VCaP (cell line): ENCODE measurements at regions not wholly inside any gene's neighbourhood (a gene's known extent, or its start where the extent isn't known, plus 50 kb on each side); places are given as distances from the start of the nearest gene placed in this dataset.

Experiments
- H3K27ac ChIP-seq: fragments of 450-650 bp; 2 replicates; pipeline ENCODE4 v1.5.1; 2017
- TF ChIP-seq, protein P1 (sequence below): fragments of 450-650 bp; conservative IDR thresholded peaks from 2 replicates; pipeline ENCODE4 v1.5.1; 2017; ENCODE audit warnings: mild to moderate bottlenecking, moderate library complexity

DNA sequence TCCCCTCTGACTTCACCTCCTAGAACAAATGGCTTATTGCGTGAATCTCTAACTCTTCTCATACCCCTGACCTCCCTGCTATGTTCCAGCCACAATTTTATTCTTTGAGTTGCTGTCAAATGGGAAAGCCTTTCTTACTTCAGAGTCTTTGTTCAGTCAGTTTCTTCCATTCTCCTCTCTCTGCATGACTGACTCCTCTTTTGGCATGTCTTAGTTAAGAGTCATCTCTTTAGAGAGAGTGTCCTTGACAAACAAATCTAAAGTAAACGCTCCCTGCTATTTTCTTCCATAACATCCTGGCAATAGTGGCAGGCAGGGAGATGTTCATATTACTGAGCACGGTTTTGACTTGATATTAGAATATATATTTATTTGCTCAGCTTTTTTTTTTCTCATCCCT, 170.7 kb upstream of the ERBB4 start:
- TF ChIP-seq, protein P1, sequence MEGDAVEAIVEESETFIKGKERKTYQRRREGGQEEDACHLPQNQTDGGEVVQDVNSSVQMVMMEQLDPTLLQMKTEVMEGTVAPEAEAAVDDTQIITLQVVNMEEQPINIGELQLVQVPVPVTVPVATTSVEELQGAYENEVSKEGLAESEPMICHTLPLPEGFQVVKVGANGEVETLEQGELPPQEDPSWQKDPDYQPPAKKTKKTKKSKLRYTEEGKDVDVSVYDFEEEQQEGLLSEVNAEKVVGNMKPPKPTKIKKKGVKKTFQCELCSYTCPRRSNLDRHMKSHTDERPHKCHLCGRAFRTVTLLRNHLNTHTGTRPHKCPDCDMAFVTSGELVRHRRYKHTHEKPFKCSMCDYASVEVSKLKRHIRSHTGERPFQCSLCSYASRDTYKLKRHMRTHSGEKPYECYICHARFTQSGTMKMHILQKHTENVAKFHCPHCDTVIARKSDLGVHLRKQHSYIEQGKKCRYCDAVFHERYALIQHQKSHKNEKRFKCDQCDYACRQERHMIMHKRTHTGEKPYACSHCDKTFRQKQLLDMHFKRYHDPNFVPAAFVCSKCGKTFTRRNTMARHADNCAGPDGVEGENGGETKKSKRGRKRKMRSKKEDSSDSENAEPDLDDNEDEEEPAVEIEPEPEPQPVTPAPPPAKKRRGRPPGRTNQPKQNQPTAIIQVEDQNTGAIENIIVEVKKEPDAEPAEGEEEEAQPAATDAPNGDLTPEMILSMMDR, result no peak
- no peak overlapping the region for H3K27ac ChIP-seq

DNA sequence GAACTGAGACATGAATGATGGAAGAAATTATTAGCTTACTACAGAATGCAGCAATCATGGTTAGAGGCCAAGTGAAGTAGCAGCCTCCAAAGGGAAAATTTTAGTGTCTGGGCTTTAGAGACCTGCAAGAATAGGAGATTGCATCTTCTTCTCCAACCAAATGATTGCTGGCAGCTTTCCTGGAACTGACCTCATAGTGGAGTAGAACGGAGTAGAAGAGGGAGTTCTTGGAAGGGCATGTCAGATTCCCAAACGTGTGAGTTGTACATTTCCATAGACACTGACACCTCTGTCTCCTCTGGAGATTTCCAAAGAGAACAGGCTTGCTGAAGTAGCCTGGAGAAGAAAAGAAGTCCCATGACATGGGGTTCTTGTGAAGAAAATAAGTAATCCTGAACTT, 169.8 kb upstream of the ERBB4 start:
- no peak overlapping the region for H3K27ac ChIP-seq
- TF ChIP-seq, protein P1, result no peak

DNA sequence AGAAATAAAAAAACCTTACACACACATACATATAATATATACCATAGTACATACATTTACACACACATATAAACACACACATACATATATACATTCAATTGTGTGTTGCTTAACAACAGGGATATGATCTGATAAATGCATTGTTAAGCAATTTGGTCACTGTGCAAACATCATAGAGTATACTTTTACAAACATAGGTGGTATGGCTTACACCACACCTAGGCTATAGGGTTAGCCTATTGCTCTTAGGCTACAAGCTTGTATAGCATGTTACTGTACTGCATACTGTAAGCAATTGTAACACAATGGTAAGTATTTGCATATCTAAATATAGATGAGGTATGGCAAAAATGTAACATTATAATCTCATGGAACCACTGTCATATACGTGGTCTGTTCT, 156.8 kb upstream of the ERBB4 start:
- TF ChIP-seq, protein P1, result no peak

GRCh38 chr2:212694398-212694797, 155.8 kb upstream of the ERBB4 start:
- TF ChIP-seq, protein P1, result no peak
- no peak overlapping the region for H3K27ac ChIP-seq

More for the DNA sequence above, 156.8 kb upstream of the ERBB4 start:
- H3K27ac ChIP-seq, result no peak overlapping the region

GRCh38 chr2:212692466-212692865, 153.9 kb upstream of the ERBB4 start:
- no peak overlapping the region for H3K27ac ChIP-seq
- TF ChIP-seq, protein P1, result no peak

- TF ChIP-seq, protein P1, result peak; percentile 93
These were observed 147.8 kb upstream of the ERBB4 start for GRCh38 chr2:212686285-212686895.

DNA sequence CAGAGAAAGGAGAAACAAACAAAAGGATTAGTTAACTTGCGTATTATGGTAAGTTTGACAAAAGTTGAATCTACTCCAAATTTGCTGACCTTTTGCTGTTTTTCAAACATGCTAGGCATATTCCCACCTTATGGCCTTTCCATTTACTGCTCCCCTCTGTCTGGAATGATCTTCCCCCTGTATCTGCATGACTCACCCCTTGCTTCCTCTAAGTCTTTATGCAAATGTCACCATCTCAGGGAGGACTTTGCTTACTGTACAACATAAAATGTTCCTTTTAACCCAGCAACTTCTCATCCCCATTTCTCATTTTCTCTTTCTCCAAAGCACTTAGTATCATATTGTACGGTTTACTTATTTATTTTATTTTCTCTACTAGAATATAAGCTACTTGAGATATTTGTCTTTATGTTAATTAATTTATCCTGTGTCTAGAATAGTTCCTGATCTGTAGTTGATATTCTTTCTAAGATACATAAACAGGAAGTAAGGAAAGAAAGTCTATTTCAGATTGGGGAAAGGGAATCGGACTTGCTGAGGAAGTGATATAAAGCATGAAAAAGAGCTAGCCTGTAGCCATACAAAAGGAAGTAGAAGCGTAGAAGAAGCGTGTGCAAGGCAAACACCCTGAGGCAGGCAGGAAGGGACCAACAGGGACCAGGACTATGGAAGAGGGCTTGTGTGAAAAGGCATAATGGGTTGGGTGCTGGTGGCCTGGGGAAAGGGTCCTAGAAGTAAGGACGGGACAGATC, 144.9 kb upstream of the ERBB4 start:
- TF ChIP-seq, protein P1, result no peak
- H3K27ac ChIP-seq, result no peak overlapping the region

More at GRCh38 chr2:212686285-212686895, 147.8 kb upstream of the ERBB4 start:
- H3K27ac ChIP-seq, result no peak overlapping the region
